M059J (cell line): ENCODE measurements at regions not wholly inside any gene's neighbourhood (a gene's known extent, or its start where the extent isn't known, plus 50 kb on each side); places are given as distances from the start of the nearest gene placed in this dataset.
"Not testable (repeated sequence)": the region's sequence is repeated elsewhere in the genome, so short reads cannot be mapped to it uniquely, and the experiment has no call there.

Experiments used
- DNase-seq: peaks from one replicate; pipeline ENCODE4 v3.0.0-alpha.2; 2012; ENCODE audit warnings: low read depth

- no peak for DNase-seq
Observed at GRCh38 chr2:128660836-128661235, 342.2 kb upstream of the HS6ST1 start.

DNA sequence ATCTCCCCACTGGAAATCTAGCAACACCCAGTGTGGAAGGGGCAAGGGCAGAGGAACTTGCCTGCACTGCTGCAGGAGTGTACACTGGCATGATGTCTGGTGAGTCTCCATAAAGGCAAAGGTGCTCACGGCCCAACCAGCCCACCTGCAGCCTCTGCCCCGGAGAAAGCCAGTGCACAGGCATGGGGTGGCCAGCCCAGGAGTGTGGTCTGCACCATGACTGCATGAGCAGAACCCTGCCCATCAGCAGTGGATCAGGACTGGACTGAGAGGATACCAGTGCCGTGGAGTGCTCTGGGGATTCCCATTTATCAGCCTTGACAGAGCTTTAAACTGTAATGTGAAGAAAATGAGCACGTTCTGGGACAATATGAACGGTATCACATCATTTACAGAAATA is 342.6 kb upstream of the HS6ST1 start:
- DNase-seq, result no peak

- DNase-seq, result no peak
Observed at GRCh38 chr2:128662051-128662471, 343.4 kb upstream of the HS6ST1 start.

GRCh38 chr2:128663371-128664050 is 344.8 kb upstream of the HS6ST1 start:
- no peak for DNase-seq

- DNase-seq, result no peak
Observed at GRCh38 chr2:128664499-128664971, 345.9 kb upstream of the HS6ST1 start.

- no peak for DNase-seq
Observed at GRCh38 chr2:128665113-128665512, 346.4 kb upstream of the HS6ST1 start.

DNA sequence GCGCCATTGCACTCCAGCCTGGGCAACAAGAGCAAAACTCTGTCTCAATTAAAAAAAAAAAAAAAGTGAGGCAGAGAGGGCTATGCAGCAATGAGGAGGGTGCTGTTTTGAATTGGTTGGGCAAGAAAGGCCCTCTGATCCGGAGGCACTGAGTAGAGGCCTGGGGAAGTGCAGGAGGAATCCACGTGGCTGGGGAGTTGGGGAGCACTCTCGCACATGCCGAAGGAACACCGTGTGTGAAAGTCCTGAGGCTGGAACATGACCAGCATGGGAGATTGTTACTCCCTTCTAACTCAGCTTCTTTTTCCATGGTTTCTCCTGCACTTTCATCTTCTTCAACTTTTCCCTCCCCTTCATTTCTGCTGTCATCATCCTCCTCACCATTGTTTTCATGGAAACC is 347.9 kb upstream of the HS6ST1 start:
- no peak for DNase-seq

GRCh38 chr2:128667391-128667790 is 348.7 kb upstream of the HS6ST1 start:
- no peak for DNase-seq

DNA sequence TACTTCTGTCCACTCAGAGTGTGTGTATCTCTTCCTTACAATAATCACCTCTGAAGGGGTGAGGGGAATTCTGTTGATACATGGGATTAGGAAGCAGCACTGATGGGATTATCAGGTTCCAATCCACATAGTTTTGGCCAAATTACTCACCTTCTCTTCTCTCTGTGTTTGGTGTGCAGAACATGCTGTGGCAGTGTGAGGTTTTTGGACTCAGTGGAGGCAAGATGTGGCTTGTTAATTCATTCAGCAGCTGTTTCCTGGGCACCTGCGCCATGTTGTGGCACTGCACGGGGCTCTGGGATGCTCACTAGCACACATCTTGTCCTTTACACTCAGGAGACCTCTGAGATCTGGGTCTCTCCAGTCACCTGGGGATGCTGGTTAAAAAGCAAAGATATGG is 350.3 kb upstream of the HS6ST1 start:
- no peak for DNase-seq

DNA sequence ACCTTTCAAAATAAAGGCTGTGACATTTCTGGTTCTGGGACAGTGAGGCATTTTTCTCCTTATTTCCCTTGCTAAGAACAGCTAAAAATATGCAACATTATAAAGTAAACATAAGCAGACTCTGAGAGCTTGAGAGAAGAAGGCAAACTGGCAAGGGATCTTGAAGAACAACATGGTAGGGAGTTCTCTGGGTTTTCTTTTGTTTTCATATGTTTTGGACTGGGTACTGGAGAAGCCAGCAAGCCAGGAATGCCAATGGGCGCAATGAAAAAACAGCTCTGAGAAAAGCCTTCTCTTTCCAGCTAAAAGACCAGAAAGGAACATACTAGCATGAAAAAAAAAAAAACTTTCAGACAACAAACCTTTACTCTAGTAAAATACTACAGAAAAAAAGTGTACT is 351.4 kb upstream of the HS6ST1 start:
- DNase-seq, result no peak

DNA sequence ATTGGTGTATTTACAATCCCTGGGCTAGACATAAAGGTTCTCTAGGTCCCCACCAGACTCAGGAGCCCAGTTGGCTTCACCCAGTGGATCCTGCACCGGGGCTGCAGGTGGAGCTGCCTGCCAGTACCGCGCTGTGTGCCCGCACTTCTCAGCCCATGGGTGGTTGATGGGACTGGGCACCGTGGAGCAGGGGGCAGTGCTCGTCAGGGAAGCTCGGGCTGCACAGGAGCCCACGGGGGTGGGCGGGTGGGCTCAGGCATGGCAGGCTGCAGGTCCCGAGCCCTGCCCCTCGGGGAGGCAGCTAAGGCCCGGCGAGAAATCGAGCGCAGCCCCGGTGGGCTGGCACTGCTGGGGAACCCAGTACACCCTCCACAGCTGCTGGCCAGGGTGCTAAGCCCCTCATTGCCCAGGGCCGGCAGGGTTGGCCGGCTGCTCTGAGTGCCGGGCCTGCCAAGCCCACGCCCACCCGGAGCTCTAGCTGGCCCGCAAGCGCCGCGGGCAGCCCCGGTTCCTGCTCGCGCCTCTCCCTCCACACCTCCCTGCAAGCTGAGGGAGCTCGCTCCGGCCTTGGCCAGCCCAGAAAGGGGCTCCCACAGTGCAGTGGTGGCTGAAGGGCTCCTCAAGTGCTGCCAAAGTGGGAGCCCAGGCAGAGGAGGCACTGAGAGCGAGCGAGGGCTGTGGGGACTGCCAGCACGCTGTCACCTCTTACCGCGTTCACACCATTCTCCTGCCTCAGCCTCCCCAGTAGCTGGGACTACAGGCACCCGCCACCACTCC is 353.5 kb upstream of the HS6ST1 start:
- not testable (repeated sequence) for DNase-seq

DNA sequence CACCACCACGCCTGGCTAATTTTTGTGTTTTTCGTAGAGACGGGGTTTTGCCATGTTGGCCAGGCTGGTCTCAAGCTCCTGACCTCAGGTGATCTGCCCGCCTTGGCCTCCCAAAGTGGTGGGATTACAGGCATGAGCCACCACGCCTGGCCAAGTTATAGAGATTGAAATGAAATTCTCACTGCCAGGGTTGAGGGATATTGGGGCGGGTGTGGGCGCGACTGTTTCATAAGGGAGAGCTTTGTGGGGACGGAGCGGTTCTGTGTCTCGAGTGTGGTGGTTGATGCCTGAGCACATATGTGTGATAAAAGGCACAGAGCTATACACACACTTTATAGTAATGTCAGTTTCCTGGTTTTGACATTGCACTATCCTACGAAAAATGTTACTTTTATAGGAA is 361.0 kb upstream of the HS6ST1 start:
- not testable (repeated sequence) for DNase-seq

DNA sequence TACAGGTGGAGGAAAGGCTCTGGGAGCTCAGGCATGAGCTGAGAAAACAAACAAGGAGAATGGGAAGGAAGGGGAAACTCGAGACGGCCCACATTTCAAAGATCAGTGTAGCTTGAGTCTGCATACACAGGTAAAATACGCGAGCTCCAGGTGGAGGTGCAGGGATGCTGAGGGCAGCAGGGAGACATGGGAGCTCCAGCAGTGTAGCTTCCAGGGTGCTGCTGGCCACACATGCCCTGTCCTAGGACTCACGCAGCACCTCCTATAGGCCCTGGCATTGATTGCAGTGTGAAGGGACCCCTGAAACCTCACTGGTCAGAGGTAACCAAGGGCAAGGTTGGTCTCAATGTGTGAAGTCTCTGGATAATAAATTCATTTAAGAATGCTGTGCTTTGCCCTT is 362.8 kb upstream of the HS6ST1 start:
- DNase-seq, result no peak

GRCh38 chr2:128682266-128682665 is 363.6 kb upstream of the HS6ST1 start:
- DNase-seq, result no peak

DNA sequence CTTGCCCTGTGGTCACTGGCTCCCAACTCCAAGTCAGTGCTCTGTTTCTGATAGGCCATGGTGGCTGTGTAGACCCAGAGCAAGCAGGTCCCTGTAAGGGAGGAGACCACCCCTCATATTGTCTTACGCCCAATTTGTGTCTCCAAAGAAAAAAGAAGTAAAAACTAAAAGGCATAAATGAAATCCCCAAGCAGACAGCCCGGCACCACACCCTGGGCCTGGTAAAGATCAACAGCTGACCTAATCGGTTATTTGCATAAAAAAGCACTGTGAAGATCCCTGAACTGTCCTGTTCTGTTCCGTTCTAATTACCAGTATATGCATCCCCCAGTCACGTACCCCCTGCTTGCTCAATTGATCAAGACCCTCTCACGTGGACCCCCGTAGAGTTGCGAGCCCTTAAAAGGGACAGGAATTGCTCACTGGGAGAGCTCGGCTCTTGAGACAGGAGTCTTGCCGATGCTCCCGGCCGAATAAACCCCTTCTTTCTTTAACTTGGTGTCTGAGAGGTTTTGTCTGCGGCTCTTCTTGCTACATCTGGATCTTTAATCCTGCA is 364.1 kb upstream of the HS6ST1 start:
- DNase-seq, result no peak

DNA sequence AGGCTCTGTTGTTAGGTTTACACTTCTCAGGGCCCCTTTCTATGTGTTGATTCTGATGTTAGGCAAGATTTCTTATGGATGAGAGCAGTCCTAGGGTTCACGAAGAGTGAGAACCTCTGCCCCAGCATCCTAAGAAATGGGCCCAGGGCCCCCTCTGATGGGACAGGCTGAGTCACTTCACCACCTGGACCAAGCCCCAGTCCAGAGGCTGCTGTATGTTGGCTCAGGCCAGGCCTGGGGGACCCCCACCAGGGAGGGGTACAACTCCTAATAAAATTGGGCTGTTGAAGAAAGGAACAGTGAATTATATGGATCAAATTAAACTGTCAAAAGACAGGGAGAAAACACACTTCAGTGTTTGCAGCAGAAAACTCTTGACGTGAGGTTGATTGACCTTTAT is 365.9 kb upstream of the HS6ST1 start:
- no peak for DNase-seq

DNA sequence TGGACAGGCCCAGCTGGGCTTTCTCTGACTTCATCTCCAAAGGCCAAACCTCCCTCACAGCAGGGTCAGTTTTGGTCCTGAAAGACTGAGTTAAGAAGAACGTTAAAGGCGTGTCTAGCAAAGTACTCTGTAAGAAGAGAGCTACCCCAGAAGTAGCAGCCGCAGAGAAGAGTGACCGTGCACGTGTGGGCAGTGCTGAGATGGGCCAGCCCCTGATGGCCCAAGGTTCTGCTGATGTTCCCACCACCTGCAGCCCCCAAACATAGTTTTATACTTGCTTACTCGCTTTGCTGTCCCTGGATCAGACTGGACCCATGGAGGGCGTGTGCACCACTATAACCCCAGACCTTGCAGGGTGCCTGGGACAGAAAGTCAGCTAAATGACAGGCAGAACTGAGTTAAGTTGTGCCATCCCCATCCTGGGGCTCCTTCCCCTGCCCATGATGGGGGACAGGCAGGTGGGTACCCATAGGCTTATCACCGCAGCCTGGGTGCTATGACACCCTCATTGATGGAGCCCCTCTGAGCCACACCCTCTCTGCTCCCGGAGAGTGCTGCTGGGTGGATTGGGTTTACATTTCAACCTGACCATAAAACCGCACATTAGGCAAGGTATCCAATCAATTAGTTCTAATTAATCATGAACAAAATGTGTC is 367.3 kb upstream of the HS6ST1 start:
- no peak for DNase-seq

DNA sequence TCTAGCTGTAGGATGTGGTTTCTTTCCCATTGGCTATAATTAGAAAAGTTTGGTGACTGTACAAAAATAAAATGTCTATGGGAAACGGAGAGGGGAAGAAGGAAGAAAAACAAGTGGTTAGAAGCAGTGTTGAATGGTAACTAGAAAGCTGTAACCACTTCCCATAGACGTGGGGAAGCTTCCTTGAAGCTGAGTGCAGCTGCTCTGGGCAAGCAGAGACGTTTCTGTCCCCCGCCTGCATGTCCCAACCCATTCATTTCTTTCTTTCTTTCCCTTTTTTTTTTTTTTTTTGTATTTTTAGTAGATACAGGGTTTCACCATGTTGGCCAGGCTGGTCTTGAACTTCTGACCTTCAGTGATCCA is 367.8 kb upstream of the HS6ST1 start:
- DNase-seq, result no peak

DNA sequence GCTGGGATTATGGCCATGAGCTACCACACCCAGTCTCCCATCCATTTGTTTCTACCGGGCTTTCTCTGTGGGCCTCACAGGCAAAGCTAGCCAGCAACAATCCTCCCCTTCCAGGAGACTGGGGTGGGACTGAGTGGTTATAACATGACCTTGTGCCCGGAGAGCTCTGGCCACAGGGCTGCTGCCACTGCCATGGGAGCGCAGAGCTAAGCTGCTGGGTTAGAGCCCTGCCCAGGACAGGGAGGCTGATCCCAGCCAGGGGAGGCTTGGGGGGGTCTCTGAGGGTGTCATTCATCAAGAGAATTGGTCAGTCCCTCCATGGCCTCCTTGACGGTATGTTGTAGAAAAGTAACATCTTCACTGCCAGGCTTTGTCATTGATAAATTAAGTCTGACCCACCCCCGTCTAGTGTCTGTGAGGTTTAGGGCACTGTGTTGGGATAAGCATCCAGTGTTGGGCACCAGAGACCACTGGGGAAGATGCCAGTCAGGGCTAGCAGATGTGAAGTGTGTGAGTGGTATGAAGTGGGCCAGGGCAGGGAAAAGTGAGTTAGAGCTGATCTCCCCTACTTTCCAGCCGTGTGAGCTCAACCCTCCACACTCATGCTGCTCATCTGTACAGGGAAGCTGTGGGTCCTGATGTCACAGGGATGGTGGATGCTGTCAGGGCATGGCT is 368.4 kb upstream of the HS6ST1 start:
- DNase-seq, result no peak

DNA sequence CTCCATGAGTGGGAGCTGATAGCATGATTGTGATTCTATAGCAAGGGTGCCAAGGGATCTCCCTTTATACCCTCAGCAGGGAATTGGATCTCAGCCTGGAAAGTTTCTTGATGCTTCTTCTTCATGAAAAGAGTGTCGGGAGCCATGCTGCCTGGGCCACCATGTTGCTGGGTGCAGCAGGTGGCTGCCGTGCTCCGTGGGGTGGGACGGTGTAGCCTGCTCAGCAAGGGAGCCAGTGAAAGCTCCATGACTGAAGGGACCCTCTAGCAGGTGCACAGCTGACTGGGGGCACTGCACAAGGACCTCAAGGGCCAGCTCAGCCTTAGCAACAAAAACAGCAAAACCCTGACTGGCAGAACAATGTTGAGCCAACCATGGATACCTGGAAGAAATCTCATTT is 368.9 kb upstream of the HS6ST1 start:
- DNase-seq, result no peak

- DNase-seq, result no peak
Observed at GRCh38 chr2:128689971-128690370, 371.3 kb upstream of the HS6ST1 start.

DNA sequence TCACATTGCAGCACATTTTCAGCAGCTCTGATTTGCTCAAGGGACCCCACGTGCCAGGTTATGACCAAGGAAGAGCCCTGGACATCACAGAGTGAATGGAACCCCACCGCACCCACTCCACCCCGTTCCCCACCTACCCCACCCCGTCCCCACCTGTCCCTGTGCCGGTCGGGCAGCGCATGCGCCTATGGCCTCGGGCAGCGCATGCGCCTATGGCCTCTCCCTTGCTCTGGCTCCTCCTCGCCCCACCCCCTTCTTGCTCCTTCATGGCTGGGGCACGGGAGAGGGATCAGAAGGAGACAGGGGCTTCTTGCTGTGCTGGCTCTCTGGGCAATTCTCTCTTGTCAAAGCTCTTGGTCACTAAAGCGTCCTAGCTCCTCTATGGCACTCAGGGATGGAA is 371.8 kb upstream of the HS6ST1 start:
- DNase-seq, result no peak
